NCI-H226 (cell line): ENCODE measurements at regions not wholly inside any gene's neighbourhood (a gene's known extent, or its start where the extent isn't known, plus 50 kb on each side); places are given as distances from the start of the nearest gene placed in this dataset.
A peak's percentile ranks its signal among the peaks of the same experiment; 100 is the strongest.

Experiments used
- DNase-seq: peaks from one replicate; pipeline ENCODE4 v3.0.0-alpha.2; 2015

DNA sequence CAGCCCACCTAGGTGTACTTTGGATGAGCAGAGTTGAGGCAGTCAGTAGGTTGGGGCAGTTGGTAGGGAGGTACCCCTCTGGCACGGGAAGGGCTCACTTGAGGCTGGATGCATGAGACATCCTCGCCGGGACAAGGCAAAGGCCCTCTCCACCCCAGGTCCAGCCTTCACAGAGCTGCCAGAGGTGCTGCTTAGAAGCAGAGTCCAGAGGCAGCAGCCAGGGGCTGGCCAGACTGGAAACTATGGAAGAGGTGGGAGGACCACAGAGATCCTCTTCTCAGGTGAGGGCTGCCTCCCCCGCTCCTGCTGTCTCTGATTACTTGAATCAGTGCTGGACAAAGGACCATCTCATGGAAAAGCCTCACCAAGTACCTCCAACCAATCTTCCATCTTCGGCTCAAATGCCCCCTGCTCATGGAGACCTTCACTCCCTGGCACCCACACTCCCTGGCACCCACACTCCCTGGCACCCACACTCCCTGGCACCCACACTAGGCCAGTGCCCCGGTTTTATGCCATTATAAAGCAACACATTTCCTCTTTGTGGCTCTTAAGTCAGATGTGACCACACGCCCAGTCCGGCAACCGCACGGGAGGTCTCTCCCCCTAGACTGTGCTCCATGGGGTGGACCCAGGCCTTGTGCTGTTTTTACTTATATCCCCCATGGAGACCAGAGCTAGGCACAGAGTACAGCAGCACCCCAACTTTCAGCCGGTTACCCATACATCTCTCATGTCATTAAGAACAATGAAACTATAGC is 100.1 kb downstream of the YTHDF1 start:
- no peak for DNase-seq

DNA sequence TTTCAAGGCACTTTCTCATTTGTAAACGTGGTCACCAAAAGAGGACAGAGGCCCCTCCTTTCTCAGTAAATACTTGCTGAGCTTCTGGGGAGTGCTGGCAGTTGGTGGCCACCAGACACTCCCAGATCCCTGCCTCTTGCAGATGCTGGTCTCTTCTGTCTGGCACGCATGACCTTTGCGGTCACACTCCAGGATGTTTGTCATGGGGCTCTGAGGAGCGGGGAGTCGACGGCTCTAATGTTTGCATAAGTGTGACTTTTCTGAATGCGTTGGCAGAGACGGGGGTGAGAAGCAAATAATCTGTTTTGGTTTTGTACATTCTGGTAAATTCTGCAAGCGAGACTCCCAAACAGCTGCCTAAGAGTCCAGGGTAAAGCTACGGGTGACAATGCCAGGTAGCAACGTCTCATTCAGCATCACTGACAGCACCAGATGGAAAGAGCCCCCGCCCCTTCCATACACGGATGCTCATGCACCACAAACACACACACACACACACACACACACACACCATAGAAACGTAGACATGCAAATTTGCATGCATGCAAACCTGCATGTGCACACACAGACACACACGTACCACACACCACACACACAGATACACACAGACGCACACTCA is 101.1 kb downstream of the YTHDF1 start:
- DNase-seq = no peak

DNA sequence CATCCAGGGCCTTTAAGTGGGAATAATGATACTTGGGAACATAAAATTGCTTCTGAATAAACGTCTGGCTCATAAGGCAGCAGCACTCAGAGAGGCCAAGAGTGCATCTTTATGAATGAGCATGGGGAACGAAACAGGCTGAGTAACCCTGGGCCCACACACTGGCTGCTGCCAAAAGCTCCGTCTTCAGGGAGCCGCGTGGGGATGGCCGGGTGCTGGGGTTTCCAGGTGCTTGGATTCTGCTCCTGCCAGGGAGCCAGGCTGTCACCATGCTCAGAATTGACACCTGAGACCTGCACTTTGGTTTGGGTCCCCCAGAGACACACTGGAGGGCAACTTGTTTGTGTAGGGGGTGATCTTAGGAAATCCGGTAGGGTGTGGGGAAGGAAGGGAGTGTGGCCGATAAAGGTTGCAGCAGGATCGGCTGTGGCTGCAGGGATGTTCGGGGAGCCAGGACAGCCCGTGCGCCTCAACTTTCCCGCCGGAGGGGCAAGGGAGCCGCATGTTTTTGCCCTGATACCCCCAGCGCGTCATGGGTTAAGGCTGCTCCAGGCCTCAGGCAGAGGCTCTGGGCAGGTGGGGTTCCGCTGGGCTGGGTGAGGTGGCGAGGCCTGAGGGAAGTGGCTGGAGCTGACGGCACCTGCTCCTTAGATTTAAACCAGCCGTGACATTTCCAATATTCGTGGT is 101.8 kb downstream of the YTHDF1 start:
- no peak for DNase-seq

DNA sequence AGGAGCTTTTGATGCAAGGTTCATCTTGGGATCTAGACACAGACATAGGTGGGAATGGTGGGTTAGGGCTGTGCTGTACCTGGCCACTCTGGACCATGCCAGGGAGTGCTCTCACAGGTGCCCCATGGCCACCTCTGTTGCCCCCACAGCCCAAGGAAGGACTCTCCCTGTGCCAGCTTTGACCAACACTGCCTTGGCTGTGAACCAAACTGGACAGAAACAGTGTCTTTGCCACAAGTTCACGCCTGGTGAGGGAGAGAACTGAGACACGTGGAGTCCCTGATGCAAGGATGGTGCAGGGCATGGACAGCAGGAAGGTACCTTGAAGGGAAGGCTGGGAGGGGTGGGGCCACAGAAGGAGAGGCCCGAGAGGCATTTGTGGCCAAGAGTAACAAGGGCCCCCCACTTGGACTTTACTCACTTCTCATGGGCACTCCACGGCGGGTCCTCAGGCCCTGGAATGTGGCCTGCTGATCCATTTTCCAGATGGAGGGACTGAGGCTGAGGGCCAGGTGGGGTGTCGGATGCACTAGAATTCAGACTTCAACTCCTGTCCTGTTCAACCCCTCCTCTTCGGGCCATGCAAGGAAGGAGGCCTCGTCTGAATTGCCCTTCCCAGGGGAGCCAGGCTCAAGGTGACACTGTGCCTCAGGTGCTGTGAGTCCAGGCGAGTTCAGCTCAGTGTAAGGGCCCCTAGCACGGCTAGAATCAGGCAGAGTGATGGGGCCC is 103.3 kb downstream of the YTHDF1 start:
- DNase-seq = no peak

DNA sequence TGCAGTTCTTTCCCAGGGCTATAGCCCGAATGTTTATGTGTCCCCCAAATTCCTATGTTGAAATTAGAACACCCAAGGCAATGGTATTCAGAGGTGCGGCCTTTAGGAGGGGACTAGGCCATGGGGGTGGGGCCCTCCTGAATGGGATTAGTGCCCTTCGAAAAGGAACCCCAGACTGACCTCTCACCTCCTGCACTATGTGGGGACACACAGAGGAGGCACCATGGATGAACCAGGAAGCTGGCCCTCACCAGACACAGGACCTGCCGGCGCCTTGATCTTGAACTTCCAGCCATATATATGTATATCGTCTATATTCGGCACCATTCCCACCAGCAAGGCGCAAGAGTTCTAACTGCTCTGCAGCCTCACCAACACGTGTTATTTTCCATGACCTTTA is 101.5 kb upstream of the BHLHE23 start:
- no peak for DNase-seq

DNA sequence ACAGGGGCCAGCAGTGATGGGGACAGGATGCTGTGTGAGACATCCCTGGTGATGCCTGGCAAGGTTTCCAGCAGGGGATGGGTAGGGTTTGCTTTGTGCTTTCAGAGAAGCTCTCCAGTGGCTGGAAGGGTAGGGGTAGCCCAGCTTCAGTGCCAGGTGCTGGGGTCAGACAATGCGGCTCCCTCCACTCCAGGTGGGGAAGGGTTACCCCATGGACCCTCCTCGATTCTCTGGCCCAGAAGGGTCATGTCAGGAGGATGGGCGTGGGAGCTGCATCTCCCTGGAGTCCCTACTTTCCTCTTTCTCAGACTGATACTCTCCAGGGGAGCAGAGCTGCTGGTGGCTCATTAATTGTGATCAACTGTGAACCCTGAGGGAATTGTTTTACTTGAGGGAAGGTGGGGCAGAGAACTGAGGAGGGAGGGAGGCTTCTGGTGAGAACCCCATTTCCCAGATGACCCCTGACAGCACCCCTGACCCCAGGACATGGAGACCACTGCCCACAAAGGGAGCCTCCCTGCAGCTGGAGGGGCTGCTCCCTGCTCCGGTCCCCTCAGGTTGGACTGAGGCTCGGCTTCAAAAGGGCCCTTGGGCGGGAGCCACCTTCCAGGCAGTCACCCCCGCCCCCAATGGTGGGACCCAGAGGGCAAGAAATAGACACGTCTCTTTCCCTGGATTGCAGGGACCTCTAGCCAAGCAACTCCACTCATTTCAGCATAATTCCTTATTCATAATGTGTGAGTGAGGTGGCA is 100.9 kb upstream of the BHLHE23 start:
- no peak for DNase-seq

DNA sequence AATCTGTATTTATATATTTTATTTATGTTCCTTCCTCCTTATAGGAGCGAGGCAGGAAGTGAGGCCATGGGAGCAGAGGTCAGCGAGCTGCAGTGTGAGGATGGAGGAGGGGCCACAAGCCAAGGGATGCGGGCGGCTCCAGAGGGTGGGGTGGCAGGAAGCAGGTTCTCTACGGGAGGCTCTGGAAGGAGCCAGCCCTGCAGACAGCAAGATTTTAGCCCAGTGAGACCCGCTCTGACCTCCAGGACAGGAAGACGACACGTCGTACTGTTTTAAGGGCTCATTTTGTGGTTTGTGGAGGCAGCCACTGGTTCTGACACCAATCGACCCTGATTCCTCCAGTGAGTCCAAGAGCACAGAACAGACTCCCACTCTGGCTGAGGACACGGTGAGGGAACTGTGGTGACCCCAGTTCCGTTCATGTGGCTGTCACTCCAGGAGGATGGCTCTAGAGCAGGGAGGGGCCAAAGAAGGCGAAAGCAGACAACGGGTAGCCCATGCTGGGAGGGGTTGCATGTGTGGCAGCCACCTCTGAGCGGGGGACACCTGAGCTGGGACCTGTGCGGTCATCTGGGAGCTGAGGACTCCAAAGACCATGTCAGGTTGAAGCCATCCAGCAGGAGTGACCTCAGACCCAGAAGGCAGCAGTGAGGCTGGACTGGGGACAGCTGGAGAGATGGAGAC is 100.1 kb upstream of the BHLHE23 start:
- DNase-seq = no peak

DNA sequence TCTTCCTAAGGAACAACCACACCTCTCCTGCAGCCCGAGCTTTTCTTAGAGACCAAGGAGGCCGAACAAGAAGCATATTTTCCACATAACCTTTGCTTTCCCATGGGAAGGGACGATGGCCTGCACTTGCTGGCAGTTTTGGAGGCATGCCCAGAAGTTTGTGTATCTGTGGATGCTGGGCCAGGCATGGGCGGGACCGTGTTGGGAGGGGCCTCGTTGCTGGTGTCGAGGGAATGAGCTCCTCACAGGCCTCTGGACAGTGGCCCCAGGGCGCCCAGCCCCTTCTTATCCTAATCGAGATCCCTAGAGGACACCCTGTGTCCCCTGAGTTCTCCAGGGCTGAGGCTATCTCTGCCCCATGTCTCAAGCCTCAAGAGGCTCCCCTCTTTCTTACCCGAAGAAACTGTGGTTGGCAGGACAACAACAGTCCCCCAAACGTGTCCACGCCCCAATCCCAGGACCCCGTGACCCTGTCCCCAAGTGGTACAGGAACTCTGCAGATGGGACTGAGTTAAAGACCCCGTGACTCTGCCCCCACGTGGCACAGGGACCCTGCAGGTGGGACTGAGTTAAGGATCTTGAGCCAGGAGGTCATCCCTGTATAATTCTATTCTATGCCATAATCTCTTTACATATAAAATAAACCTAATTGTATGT is 99.5 kb upstream of the BHLHE23 start:
- no peak for DNase-seq

DNA sequence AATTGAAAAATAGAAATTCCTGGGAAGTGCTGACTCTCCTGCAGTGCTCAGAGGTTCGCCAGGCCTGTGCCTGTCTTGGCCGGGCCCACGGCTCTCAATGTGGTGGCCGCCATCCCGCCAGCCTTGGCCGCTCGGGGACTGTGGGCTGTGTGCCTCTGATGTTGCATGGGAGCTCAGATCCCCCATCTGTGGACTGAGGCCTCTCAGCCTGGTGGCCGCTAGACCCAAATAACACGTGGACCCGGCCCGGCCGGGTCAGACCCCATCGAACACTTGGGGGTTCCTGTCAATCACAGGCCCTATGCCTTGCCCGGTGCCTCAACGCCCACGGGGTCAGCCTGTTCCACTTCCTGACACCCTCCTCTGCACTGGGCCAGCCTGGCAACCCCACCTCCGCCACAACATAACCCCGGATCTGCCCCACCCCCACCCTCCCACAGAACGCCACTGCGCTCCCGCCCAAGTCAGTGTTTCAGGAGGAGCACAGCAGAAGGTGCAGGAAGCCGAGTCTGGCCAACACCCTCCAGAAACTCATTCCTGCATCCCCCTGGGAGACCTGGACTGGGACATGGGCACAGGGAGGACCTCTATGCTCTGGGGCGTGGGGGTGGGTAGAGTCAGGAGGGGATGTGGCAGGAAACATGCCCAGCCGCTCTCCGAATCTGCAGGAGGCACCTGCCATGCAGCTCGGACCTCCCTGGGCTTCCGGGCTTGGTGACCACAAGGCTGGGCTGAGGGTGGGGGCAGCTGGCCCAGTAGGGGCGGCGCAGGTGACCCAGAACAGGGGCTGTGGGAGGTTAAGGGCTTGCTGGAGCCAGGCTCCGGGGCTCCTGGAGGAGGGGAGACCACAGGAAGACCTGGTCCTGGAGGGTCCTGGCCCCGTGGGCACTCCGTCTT is 98.7 kb upstream of the BHLHE23 start:
- no peak for DNase-seq

DNA sequence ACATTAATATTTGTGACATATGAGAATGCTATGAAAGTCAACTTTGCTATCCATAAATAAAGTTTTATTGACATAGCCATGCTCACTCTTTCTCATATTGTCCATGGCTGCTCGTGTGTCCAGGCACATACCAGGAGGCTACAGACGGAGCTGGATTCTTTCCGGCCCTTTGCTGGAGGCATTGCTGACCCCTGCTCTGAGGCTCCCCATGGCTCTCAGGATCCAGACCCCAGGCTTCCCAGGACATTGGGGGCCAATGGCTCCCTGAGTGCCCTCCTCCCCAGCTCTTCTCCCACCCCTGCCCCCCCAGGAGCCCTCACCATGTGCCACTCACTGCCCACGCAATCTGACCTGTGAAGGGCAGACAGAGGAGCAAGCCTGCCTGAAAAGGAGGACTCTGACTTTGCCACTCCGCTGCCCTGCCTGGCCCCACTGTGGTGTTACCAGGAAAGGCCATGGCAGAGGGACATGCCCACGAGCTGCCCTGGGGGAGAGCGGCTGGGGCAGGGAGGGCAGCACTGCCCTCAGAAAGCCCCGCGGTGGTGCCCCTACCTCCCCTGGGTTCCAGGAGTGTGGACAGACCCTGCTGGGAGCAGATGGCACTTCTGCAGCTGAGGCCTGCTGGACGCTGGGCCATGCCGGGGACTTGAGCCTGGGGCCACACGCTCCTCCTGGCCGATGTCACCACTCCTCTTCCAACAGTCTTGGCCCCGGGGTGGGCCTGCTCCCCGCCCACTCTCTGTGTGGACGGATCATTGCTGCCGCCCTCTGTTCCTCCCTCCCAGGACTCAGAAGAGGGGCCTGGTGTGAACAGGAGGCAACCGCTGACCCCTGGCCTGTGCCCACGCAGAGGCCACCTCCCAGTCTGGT is 97.8 kb upstream of the BHLHE23 start:
- no peak for DNase-seq

DNA sequence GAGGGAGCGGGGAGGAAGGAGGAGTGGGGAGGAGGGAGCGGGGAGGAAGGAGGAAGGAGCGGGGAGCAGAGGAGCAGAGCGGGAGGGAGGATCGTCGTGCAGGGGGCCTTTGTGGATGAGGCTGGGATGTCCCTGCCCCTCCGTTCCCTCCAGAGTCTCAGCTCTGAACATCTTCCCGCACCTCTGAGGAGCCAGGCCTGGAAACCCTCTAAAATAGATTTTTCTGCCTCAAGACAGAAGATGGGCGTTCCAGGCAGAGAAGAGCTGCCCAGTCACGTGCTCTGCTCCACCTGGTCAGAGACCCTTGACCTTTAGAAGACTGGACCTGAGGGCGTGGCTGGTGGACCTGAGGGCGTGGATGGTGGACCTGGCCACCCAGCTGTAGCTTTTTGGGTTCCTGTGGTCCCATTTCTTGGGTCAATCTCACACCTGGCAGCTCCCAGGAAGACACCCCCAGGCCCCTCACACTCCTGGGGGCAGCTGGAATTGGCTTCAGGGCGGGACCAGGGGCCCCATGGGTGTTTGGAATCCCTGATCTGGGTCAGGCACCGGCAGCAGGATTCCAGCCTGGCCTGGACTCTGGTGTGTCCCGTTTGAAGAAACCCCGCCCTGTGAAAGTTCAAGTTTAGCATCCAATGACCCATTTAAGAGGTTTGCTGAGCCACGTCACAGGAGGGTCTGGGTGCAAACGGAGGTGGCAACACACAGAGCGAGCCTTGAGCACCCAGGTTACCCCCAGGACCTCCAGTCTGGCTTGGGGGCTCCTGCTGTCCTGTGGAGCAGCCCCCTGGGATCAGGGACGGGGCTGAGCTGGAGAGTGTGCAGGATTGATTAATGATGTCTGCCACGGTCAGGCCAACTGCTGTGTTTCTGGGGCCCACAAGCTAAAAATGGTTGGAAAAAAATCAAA is 96.9 kb upstream of the BHLHE23 start:
- DNase-seq = no peak

DNA sequence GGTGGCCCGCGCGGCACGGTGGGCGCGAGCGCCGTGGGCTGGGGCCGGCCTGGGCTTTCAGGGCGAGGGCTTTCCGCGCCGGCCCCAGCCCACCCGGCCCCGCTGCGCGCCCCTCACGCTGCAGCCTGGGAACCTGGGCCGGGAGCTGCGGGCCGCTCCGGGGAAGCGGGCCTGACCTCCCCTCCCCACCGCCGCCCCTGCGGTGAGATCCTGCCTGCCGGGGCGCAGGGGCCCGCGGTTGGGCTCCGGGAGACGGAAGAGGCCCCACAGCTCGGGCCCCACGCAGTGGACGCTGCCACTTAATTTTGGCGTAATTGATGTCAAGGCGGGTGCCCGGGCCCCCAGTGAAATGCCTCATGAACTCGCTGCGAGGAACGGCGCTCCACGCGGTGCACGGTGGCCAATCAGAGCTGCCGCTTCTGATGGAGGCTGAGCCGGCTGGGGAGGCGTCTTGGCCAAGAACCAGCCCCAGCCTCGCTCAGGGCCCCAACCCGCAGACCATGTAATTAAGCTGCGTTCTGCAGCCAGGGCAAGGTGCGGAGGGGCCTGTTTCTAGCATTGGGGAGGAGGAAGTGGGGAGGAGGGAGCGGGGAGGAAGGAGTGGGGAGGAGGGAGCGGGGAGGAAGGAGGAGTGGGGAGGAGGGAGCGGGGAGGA is 96.1 kb upstream of the BHLHE23 start:
- DNase-seq = peak; percentile 27

DNA sequence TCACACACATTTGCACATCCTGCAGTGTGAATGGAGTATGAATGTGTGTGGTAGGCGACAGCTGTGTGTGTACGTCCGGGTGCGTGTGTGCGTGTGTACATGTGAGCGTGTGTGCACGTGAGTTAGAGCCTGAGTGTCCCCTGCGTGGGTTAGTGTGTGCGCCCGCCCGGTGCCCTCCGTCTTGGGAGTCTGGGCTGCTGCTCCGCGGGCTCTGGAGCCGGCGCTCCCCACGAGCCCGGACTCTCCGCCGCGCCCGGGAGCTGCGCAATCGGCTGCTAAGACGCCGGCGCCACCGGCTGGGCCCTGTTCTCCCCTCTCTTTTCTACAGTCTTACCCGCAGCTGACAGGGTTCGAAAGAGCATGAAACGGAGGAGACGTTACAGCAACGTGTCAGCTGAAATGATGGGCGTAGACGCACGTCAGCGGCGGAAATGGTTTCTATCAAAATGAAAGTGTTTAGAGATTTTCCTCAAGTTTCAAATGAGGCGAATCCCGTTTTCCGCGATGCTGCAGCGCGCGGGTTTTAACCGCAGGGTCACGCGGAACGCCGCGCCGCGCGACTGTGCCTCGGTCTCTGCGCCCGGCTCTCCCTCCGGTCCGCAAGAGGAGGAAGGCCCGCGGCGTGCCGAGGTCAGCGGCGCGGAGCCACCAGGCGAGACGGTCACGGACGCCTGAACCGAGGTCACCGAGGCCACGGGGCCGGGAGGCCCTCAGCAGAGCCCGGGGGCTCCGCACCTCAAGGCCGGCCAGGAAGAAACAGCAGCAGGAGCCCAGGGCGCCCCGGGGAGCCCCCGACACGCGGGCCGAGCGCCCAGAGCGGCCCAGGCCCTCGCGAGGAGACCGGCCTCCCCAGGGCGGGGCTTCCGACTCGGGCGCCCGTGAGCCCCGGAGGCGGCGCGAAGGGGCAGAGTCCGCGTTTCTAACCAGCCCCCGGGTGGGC is 95.3 kb upstream of the BHLHE23 start:
- no peak for DNase-seq

DNA sequence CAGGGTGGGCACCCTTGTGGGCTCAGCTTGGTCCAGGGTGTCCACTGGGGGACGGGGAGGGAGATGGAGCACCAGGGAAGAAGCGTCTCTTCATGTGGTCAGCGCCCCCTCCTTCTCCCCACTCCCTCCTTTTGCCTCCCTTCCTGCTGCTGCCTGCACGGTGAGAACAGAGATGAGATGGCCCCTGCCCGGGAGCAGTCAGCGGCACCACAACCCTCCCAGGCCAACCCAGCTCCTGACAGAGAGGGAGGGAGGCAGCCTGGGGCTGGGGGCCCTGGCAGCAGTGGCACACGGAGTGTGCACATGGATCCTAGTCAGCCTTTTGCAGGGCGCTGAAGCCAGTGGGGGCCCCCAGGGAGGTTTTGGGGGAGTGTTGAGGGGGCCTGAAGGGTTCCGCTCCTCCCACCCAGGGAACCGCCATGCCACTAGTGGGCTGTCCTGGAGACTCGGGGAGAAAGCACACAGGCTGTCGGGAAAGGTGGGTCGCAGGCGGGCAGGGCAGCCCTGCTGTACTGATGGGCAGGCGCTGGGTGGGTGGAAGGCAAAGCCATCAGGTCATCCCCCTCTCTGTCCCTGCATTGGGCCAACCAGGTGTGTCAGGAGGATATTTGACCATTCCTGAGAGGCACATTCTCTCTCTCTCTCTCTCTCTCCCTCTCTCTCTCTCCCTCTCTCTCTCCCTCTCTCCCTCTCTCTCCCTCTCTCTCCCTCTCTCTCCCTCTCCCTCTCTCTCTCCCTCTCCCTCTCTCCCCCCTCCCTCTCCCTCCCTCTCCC is 94.3 kb upstream of the BHLHE23 start:
- DNase-seq = no peak

DNA sequence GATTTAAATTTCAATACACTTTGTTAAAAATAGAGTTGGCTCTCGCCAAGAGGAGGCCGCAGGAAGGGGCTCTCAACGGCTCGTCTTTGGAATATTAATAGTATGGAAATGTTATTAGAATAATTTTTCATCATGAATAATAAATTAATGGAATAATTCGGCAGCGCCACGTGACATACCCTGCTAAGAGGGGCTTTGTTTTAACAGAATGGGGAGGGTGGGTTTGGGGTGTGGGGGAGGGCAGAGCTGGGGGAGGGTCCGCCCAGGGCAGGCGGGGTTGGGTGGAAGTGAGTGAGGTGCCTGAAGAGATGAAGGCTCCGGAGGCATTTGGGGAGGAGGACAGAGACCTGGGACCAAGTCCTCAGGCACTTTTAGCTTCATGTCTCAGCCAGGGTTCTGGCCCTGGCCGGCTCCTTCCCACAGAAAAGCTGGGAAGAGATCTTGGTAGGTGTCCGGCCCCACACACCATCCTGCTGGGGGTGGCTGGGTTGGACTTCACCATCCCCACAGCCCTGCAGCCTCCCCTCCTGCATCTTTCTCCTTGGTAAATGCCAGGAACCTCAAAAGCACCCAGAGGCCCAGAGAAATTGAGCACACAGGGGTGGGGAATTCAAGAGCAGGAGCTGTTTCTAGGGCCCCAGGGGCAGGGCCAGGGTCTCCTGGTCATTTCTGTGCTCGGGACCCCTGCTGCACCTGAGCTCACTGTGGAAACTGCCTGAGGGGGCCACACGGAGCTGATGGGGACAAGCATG is 93.6 kb upstream of the BHLHE23 start:
- DNase-seq = no peak
